ENCODE measurements at regions not wholly inside any gene's neighbourhood (a gene's known extent, or its start where the extent isn't known, plus 50 kb on each side); places are given as distances from the start of the nearest gene placed in this dataset.

GRCh38 chr13:74871369-74872070, 610.4 kb downstream of the TBC1D4 start:
- TF ChIP-seq CTCF (IDR thresholded peaks at IDR 0.05) (no peak), POLR2AphosphoS5 (IDR thresholded peaks at IDR 0.05; ENCODE audit: insufficient read depth in 1 of 2, low read depth in 1 of 2) (no peak), POLR2A (IDR thresholded peaks at IDR 0.05) (no peak)
- Histone ChIP-seq H3K27me3 (no peaks in the 10 kb centered on the region), H3K36me3 (no peaks in the 10 kb centered on the region), H3K4me3 (no peak overlapping the region), H3K4me1 (no peaks in the 10 kb centered on the region), H3K9me3 (no peaks in the 10 kb centered on the region), H3K27ac (no peak overlapping the region)
- no peak for DNase-seq (ENCODE audit: extremely low spot score in 2 of 2)
- intact Hi-C loops (cut with DNase I), result no loop called here

GRCh38 chr13:74870865-74871264, 611.1 kb downstream of the TBC1D4 start:
- Histone ChIP-seq H3K27ac (no peak overlapping the region), H3K4me1 (no peaks in the 10 kb centered on the region), H3K4me3 (no peak overlapping the region), H3K36me3 (no peaks in the 10 kb centered on the region), H3K27me3 (no peaks in the 10 kb centered on the region), H3K9me3 (no peaks in the 10 kb centered on the region)
- TF ChIP-seq CTCF (IDR thresholded peaks at IDR 0.05) (no peak), POLR2A (IDR thresholded peaks at IDR 0.05) (no peak), POLR2AphosphoS5 (IDR thresholded peaks at IDR 0.05; ENCODE audit: insufficient read depth in 1 of 2, low read depth in 1 of 2) (no peak)
- DNase-seq (ENCODE audit: extremely low spot score in 2 of 2), result no peak
- intact Hi-C loops (cut with DNase I), result no loop called here

GRCh38 chr13:74869846-74870245, 612.1 kb downstream of the TBC1D4 start:
- no peaks in the 10 kb centered on the region for H3K9me3 ChIP-seq
- no peaks in the 10 kb centered on the region for H3K36me3 ChIP-seq
- H3K4me1 ChIP-seq, result no peaks in the 10 kb centered on the region
- H3K27ac ChIP-seq, result no peak overlapping the region
- H3K27me3 ChIP-seq, result no peaks in the 10 kb centered on the region
- H3K4me3 ChIP-seq, result no peak overlapping the region
- no peak for DNase-seq (ENCODE audit: extremely low spot score in 2 of 2)
- intact Hi-C loops (cut with DNase I), result no loop called here
- TF ChIP-seq POLR2A (IDR thresholded peaks at IDR 0.05), result no peak
- TF ChIP-seq CTCF (IDR thresholded peaks at IDR 0.05), result no peak
- no peak for TF ChIP-seq POLR2AphosphoS5 (IDR thresholded peaks at IDR 0.05; ENCODE audit: insufficient read depth in 1 of 2, low read depth in 1 of 2)

GRCh38 chr13:74868049-74868448, 613.9 kb downstream of the TBC1D4 start:
- no peaks in the 10 kb centered on the region for H3K4me1 ChIP-seq
- intact Hi-C loops (cut with DNase I), result no loop called here
- TF ChIP-seq POLR2A (IDR thresholded peaks at IDR 0.05), result no peak
- no peak for TF ChIP-seq POLR2AphosphoS5 (IDR thresholded peaks at IDR 0.05; ENCODE audit: insufficient read depth in 1 of 2, low read depth in 1 of 2)
- no peak for TF ChIP-seq CTCF (IDR thresholded peaks at IDR 0.05)
- H3K27me3 ChIP-seq, result no peaks in the 10 kb centered on the region
- no peaks in the 10 kb centered on the region for H3K36me3 ChIP-seq
- H3K9me3 ChIP-seq, result no peaks in the 10 kb centered on the region
- DNase-seq (ENCODE audit: extremely low spot score in 2 of 2), result no peak
- H3K4me3 ChIP-seq, result no peak overlapping the region
- no peak overlapping the region for H3K27ac ChIP-seq

- H3K4me1 ChIP-seq, result no peaks in the 10 kb centered on the region
- H3K36me3 ChIP-seq, result no peaks in the 10 kb centered on the region
- no peak overlapping the region for H3K27ac ChIP-seq
- H3K9me3 ChIP-seq, result no peaks in the 10 kb centered on the region
- no peak overlapping the region for H3K4me3 ChIP-seq
- no peak for TF ChIP-seq POLR2AphosphoS5 (IDR thresholded peaks at IDR 0.05; ENCODE audit: insufficient read depth in 1 of 2, low read depth in 1 of 2)
- no peak for TF ChIP-seq POLR2A (IDR thresholded peaks at IDR 0.05)
- TF ChIP-seq CTCF (IDR thresholded peaks at IDR 0.05), result no peak
- no peaks in the 10 kb centered on the region for H3K27me3 ChIP-seq
- no peak for DNase-seq (ENCODE audit: extremely low spot score in 2 of 2)
- intact Hi-C loops (cut with DNase I), result no loop called here
Measured at GRCh38 chr13:74867460-74867859, 614.5 kb downstream of the TBC1D4 start.
